HCT116 (cell line): ENCODE measurements at regions not wholly inside any gene's neighbourhood (a gene's known extent, or its start where the extent isn't known, plus 50 kb on each side); places are given as distances from the start of the nearest gene placed in this dataset.

Experiments used
- ATAC-seq: fragments of 200-7000 bp; cut with Tn5 transposase; 2 replicates; pipeline ENCODE4 v1.9.1; 2020; ENCODE audit warnings: mild to moderate bottlenecking, moderate library complexity
- BruUV-seq: library from RNA; stranded (reverse); fragments of 400-500 nt; replicated peaks from 2 replicates; lab custom pipeline; 2021; lab: Mats Ljungman, UMichigan
- CTCF ChIA-PET: fragments of 300-600 bp; sonication (Branson Sonifier 250); formaldehyde crosslinking; loops from one replicate; lab custom pipeline; 2021; ENCODE audit warnings: antibody characterized with exemption; lab: Charles Lee
- POLR2A ChIA-PET: fragments of 300-600, 350-600 bp; sonication (Branson Sonifier 250); formaldehyde crosslinking; loops from one replicate; lab custom pipeline; 2021; ENCODE audit warnings: antibody characterized with exemption; lab: Charles Lee
- RAD21 ChIA-PET, 2 experiments: fragments of 300-600 bp; sonication (Branson Sonifier 250); formaldehyde crosslinking; loops; one replicate each; lab custom pipeline; 2023; ENCODE audit warnings: low total read pairs in 2 of 2; ENCODE audit not compliant: uncharacterized antibody in 2 of 2, unreplicated experiment in 2 of 2, low non-redundant PET in 1 of 2; lab: Charles Lee
- DNase-seq: peaks from one replicate; pipeline ENCODE4 v3.0.0-alpha.2; 2010; ENCODE audit warnings: low read depth, low spot score
- H2AFZ ChIP-seq: fragments of 200-600 bp; shearing (Covaris generic), sonication (generic); 2 replicates; pipeline ENCODE4 v1.6.1; 2017; ENCODE audit warnings: low read depth, mixed run types, mixed read lengths, antibody characterized with exemption, low read length; ENCODE audit not compliant: poor library complexity, severe bottlenecking
- H3K27ac ChIP-seq: 2 replicates; pipeline ENCODE4 v1.5.1; 2012; ENCODE audit warnings: low read depth, low read length
- H3K27me3 ChIP-seq: fragments of 200-600 bp; sonication (generic); 2 replicates; pipeline ENCODE4 v1.6.1; 2016; ENCODE audit warnings: mixed run types, low read length, mixed read lengths; ENCODE audit not compliant: insufficient read depth
- H3K36me3 ChIP-seq, 2 experiments: fragments of 200-500 bp in 1 of 2; fragments of 200-600 bp in 1 of 2; sonication (Bioruptor generic) in 1 of 2; sonication (generic) in 1 of 2; 2 replicates each; pipeline versions ENCODE4 v1.5.1 to v1.6.1; 2014 to 2016; ENCODE audit warnings: low read length in 2 of 2, inconsistent platforms in 1 of 2, mixed read lengths in 1 of 2, mixed run types in 1 of 2; ENCODE audit not compliant: insufficient read depth in 2 of 2, control insufficient read depth in 1 of 2
- H3K4me1 ChIP-seq, 2 experiments: fragments of 200-600 bp in 1 of 2; sonication (generic) in 1 of 2; 2 replicates each; pipeline versions ENCODE4 v1.5.1 to v1.6.1; 2012 to 2017; ENCODE audit warnings: low read length in 2 of 2, inconsistent platforms in 1 of 2, mild to moderate bottlenecking in 1 of 2, mixed read lengths in 1 of 2, mixed run types in 1 of 2, moderate library complexity in 1 of 2; ENCODE audit not compliant: insufficient read depth in 2 of 2, control insufficient read depth in 1 of 2
- H3K4me2 ChIP-seq: fragments of 200-600 bp; sonication (generic); 2 replicates; pipeline ENCODE4 v1.6.1; 2017; ENCODE audit warnings: mixed run types, low read length, mixed read lengths
- H3K4me3 ChIP-seq, 2 experiments: fragments of 200-600 bp in 1 of 2; sonication (generic) in 1 of 2; replicated peaks in 1 of 2; 2 replicates each; pipeline ENCODE4 v1.5.1; 2011 to 2016; ENCODE audit warnings: low read length in 2 of 2, control low read depth in 1 of 2, low read depth in 1 of 2, mild to moderate bottlenecking in 1 of 2, mixed read lengths in 1 of 2, mixed run types in 1 of 2
- H3K79me2 ChIP-seq: fragments of 200-600 bp; sonication (generic); 2 replicates; pipeline ENCODE4 v1.6.1; 2017; ENCODE audit warnings: mild to moderate bottlenecking, mixed run types, low read length, moderate library complexity, mixed read lengths; ENCODE audit not compliant: insufficient read depth
- H3K9ac ChIP-seq: fragments of 200-600 bp; sonication (generic); 2 replicates; pipeline ENCODE4 v1.6.1; 2016; ENCODE audit warnings: low read length, mixed read lengths
- H3K9me2 ChIP-seq: fragments of 200-600 bp; sonication (generic), shearing (Covaris generic); 2 replicates; pipeline ENCODE4 v1.6.1; 2017; ENCODE audit warnings: mixed run types, mild to moderate bottlenecking, moderate library complexity; ENCODE audit not compliant: insufficient read depth
- H3K9me3 ChIP-seq, 2 experiments: fragments of 200-500 bp in 1 of 2; fragments of 200-600 bp in 1 of 2; sonication (Bioruptor generic) in 1 of 2; sonication (generic) in 1 of 2; 2 replicates each; pipeline ENCODE4 v1.6.1; 2014 to 2017; ENCODE audit warnings: low read length in 2 of 2, mixed read lengths in 2 of 2, inconsistent platforms in 1 of 2, low read depth in 1 of 2, mild to moderate bottlenecking in 1 of 2, mixed run types in 1 of 2, moderate library complexity in 1 of 2; ENCODE audit not compliant: control insufficient read depth in 1 of 2, insufficient read depth in 1 of 2
- H4K20me1 ChIP-seq: fragments of 200-600 bp; sonication (generic), shearing (Covaris generic); 2 replicates; pipeline ENCODE4 v1.6.1; 2017; ENCODE audit warnings: mixed run types, mild to moderate bottlenecking, moderate library complexity; ENCODE audit not compliant: insufficient read depth
- EGR1 ChIP-seq: IDR thresholded peaks from 2 replicates; pipeline ENCODE4 v1.6.1; 2012; ENCODE audit warnings: low read depth
- EZH2 ChIP-seq: fragments of 200-600 bp; sonication (generic); IDR thresholded peaks from 2 replicates; pipeline ENCODE4 v1.6.1; 2017; ENCODE audit warnings: antibody characterized with exemption, mixed run types
- EZH2phosphoT487 ChIP-seq: fragments of 200-600 bp; IDR thresholded peaks from 2 replicates; pipeline ENCODE4 v1.6.1; 2018; ENCODE audit warnings: antibody characterized with exemption, borderline replicate concordance
- SP1 ChIP-seq: IDR thresholded peaks from 2 replicates; pipeline ENCODE4 v1.6.1; 2012; ENCODE audit warnings: low read depth
- SRF ChIP-seq: IDR thresholded peaks from 2 replicates; pipeline ENCODE4 v1.6.1; 2012; ENCODE audit warnings: low read depth
- intact Hi-C: fragments of 100-400 bp; cut with micrococcal nuclease; formaldehyde crosslinking; loops from 2 replicates; pipeline ENCODE4 v1.10.0; 2022
- TF ChIP-seq, protein P1 (sequence below): IDR thresholded peaks from 2 replicates; pipeline ENCODE4 v1.6.1; 2012

DNA sequence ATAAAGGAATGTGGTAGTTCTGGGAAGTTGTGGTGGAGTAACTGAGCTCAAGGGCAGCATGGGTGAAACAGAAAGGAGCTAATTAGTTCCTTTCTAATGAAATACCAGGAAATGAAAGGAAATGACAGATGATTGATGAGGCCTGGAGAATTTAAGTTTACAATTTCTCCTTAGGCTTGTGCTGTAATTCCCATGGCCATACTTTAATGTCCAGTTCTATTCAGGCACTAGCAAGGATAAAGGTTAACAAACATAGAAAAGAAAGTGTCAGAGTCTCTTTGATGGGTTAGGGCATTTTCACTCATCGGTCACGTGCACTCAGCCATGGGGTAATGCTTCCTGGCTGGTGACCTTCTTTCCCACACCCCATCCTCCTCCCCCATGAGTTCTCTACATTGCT lies 70.3 kb downstream of the CTSL start:
- Histone ChIP-seq H2AFZ (no peak overlapping the region), H3K36me3 (no peaks in the 10 kb centered on the region), H4K20me1 (no peaks in the 10 kb centered on the region), H3K9me3 (no peaks in the 10 kb centered on the region), H3K27me3 (no peaks in the 10 kb centered on the region), H3K4me3 (no peak overlapping the region), H3K27ac (no peak overlapping the region), H3K79me2 (no peaks in the 10 kb centered on the region), H3K4me2 (no peak overlapping the region), H3K4me1 (peaks cover 5 to 22% of the 10 kb centered on the region in 2 experiments; a peak in 3 of 4 replicates), H3K9me2 (no peaks in the 10 kb centered on the region), H3K9ac (no peak overlapping the region)
- no TSS peak for BruUV-seq
- CTCF ChIA-PET, result no interaction called here
- TF ChIP-seq SRF (no peak), EZH2phosphoT487 (no peak), SP1 (no peak)
- TF ChIP-seq, protein P1, sequence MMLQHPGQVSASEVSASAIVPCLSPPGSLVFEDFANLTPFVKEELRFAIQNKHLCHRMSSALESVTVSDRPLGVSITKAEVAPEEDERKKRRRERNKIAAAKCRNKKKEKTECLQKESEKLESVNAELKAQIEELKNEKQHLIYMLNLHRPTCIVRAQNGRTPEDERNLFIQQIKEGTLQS, result no peak
- intact Hi-C loops, result no loop called here
- ATAC-seq (no peak), DNase-seq (no peak)
- RAD21 ChIA-PET, result no interaction called here
- POLR2A ChIA-PET, result no interaction called here

DNA sequence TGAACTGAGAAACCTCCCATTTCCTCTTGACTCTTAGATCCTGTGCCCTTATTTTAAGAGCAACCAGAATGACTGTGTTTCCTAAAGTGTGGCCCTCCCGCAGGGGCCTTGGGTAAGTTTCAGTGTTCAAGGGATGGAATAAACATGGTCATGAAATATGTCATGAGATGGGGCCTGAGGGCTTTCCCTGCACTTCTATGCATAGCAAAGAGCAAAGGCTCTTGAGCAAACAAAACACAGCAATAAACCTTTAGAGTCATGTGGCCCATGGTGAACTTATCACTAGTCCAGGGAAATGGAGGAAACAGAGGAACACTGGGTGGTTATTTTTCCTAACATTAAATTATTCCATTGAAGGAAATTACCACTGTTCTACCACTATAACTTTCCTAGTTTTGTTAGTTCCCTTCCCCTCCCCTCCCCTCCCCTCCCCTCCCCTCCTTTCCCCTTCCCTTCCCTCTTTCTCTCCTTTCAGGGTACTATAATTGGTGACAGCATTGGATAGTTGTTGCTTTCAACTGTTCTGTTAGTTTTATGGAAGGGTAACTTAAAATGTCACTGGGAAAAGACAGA lies 72.4 kb downstream of the CTSL start:
- Histone ChIP-seq H3K79me2 (no peaks in the 10 kb centered on the region), H3K27me3 (no peaks in the 10 kb centered on the region), H3K27ac (no peak overlapping the region), H3K4me3 (no peak overlapping the region), H3K36me3 (no peaks in the 10 kb centered on the region), H3K9ac (no peak overlapping the region), H3K9me3 (no peaks in the 10 kb centered on the region), H3K4me2 (no peak overlapping the region), H4K20me1 (no peaks in the 10 kb centered on the region), H3K9me2 (no peaks in the 10 kb centered on the region), H2AFZ (no peak overlapping the region), H3K4me1 (peaks cover 0 to 3% of the 10 kb centered on the region in 2 experiments; a peak in 2 of 4 replicates)
- DNase-seq (no peak), ATAC-seq (no peak)
- BruUV-seq, result no TSS peak
- TF ChIP-seq EZH2 (no peak), SRF (no peak), EGR1 (no peak)
- POLR2A ChIA-PET, result no interaction called here
- intact Hi-C loops, result no loop called here
- RAD21 ChIA-PET, result no interaction called here
- CTCF ChIA-PET, result no interaction called here
